GM19035 (cell line): ENCODE measurements at regions not wholly inside any gene's neighbourhood (a gene's known extent, or its start where the extent isn't known, plus 50 kb on each side); places are given as distances from the start of the nearest gene placed in this dataset.

Experiments used
- ATAC-seq: cut with Tn5 transposase; IDR thresholded peaks from one replicate; pipeline ENCODE4 v1.9.1; 2021; ENCODE audit not compliant: unreplicated experiment

GRCh38 chr9:108724122-108724521 is 131.7 kb downstream of the ACTL7B start:
- ATAC-seq, result no peak

DNA sequence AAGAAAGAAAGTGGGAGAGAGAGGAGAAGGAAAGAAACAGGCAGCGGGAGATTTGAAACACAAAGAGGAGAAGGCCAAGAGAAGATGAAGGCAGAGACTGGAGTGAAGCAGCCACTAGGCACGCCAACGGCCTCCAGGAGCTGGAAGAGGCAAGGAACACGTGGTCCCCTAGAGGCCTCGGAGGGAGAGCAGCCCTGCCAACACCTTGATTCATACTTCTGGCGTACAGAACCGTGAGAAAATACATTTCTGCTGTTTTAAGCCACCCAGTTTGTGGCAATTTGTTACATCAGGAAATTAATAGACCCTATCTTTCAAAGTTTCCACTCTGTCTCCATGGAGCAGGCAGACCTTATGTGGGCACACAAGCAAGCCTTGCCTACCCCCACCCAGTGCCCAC is 133.4 kb downstream of the ACTL7B start:
- ATAC-seq, result no peak

GRCh38 chr9:108720191-108720642 is 135.6 kb downstream of the ACTL7B start:
- no peak for ATAC-seq

DNA sequence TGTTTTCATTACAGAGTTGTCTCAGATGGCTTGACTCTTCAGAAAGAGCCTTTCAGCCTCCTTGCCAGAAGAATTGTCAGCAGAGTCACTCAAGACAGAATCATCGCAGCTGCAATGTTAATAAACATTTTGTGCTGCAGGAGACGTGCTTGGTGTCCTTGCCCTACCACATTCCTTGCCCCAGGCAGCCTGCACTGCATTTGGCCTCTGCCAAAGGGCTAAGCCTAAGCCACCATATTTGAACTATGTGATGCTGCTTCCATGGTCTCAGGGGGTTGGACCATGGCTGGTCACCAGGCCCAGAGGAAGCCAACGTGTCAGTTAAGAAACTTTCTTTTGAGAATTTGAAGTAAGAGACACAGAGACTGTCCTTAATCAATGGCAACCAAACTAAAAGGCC is 145.4 kb downstream of the ACTL7B start:
- no peak for ATAC-seq

- no peak for ATAC-seq
Measured at GRCh38 chr9:108709997-108710396, 145.8 kb downstream of the ACTL7B start.

- ATAC-seq, result no peak
Measured at GRCh38 chr9:108709126-108709525, 146.7 kb downstream of the ACTL7B start.

GRCh38 chr9:108708448-108708847 is 147.3 kb downstream of the ACTL7B start:
- ATAC-seq, result no peak

- no peak for ATAC-seq
Measured at GRCh38 chr9:108707120-108707519, 148.7 kb downstream of the ACTL7B start.

GRCh38 chr9:108704156-108704852 is 151.5 kb downstream of the ACTL7B start:
- ATAC-seq, result no peak

- no peak for ATAC-seq
Measured at GRCh38 chr9:108703429-108703828, 152.4 kb downstream of the ACTL7B start.

- ATAC-seq, result no peak
Measured at GRCh38 chr9:108702681-108703080, 153.1 kb downstream of the ACTL7B start.

GRCh38 chr9:108698801-108699200 is 157.0 kb downstream of the ACTL7B start:
- no peak for ATAC-seq

- ATAC-seq, result no peak
Measured at GRCh38 chr9:108698231-108698630, 157.6 kb downstream of the ACTL7B start.

GRCh38 chr9:108696156-108696555 is 159.6 kb downstream of the ACTL7B start:
- ATAC-seq, result no peak

GRCh38 chr9:108694170-108694569 is 161.6 kb downstream of the ACTL7B start:
- ATAC-seq, result no peak

DNA sequence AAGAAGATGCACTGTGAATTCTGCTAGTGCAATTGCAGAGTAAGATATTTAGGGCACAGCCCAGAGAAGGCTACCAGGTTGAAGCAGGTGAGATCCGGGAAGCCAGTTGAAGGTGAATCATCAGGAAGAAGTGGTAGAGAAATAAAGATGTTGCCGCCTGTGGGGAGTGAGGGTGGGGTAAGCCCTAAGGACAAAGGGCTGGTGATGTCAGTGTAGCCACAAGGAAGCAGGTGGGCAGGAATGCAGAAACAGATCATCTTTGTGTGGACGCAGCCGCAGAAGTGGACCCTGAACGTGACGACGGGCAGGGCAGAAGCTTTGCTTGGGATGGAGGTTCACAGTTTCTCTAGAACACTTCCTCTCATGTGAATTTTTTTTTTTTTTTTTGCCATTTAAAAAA is 164.2 kb downstream of the ACTL7B start:
- no peak for ATAC-seq

- no peak for ATAC-seq
Measured at GRCh38 chr9:108688676-108689075, 167.1 kb downstream of the ACTL7B start.

DNA sequence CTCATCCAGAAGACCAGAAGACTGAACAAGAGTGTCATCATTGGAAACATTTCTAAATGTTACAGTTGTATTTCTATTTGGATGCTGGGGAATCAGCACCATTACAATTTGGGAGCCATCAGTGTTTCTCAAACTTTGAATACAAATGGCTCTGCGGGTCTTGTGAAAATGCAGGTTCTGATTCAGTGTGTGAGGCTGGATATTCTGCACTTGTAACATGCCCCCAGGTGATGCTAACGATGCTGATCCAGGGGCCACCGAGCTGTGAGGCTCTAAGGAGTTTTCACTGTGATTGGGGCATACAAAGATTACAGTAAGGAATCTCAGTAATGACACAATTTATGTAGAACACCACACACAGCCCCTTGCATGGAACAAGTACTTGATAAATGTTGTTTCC is 167.7 kb downstream of the ACTL7B start:
- ATAC-seq, result no peak

DNA sequence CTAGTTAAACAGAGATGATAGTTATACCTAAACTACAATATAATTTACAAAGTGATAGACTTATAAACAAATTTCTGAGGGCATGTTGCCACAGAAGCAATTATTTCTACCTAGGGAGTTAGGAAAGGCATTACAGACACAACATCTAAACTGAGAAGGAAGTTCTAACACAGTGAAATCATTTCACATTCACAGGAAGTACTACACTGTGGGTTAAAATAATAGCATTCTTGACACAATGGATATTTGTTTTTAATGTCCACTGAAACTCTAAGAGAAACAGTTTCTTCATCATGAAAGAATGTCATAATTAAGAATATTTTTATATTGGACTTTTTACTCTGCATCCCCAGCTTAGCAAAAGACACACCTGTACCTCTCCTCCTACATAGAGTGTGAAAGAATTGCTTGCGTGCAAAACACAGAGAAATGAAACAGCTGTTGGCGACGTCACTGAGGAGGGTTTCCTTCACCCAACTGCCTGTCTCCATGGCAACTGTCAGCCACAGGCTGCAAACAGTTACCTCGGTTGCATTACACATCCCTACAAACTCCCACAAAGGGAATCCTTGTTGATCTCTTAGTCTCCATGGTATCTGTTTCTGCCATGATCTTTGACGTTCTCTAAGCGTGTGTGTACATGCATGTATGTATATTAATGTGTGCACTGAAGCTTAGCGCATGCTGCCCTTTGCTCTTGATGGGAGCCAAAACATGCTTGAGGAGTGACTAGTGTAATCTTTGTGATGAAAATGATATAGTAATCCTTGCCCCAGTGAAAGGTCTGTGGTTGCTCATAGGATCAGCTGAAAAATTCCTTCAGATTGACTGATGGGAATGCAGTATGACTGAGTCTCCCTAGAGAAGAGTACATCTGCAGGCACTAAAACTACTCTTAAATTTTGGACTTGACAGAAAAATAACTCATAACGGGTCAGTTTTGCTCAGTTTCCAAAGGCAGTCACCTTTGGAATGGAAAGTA is 168.5 kb downstream of the ACTL7B start:
- ATAC-seq, result no peak

DNA sequence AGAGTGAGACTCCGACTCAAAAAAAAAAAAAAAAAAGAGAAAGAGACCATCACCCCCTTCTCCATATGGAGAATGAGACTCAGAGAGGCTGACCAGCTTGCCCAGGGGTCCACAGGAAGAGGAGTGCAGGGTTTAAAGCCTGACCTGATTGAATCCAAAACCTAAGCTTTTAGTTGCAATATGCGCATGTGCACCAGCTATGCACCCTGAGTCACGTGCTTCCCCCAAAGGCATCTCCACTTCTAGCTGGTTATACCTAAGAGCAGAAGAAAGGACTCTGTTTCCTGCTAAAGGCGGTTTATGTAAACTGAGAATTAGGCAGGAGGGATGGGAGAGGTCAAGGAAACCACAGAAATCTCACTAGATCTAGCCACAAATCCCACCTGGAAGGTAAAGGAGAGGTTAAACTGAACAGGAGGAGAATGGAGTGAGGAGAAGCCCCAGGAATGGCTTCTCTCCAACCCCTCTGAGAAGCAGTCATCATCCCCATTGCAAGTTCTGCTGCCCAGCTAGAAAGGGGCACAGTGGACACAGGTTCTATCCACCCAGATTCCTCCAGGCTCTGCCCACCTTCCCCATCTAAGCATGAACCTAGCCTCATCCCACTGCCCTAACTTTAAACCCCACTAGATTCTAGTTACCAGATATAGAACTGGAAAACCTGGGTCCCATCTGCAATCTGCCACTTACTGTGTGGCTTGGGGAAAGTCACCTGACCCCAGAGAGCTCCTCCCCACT is 171.3 kb downstream of the ACTL7B start:
- ATAC-seq, result no peak

DNA sequence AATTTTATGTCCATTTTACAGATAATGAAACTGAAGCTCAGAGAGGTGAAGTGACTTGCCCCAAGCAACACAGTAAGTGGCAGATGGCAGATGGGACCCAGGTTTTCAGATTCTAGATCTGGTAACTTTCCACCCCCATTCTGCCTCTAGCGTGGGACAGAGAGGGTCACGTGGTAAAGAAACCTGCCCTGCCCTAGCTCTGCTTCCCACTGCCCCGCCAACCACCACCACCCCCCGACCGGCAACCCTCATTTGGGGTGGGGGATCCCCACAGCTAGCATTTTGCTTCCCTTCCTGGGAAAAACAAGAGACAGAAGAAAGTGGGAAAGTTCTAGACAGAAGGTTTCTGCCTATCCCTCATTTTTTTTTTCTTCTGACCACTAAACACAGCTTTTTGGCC is 172.5 kb downstream of the ACTL7B start:
- ATAC-seq, result no peak
